ENCODE measurements at regions not wholly inside any gene's neighbourhood (a gene's known extent, or its start where the extent isn't known, plus 50 kb on each side); places are given as distances from the start of the nearest gene placed in this dataset.
"Not testable (repeated sequence)": the region's sequence is repeated elsewhere in the genome, so short reads cannot be mapped to it uniquely, and the experiment has no call there.

DNA sequence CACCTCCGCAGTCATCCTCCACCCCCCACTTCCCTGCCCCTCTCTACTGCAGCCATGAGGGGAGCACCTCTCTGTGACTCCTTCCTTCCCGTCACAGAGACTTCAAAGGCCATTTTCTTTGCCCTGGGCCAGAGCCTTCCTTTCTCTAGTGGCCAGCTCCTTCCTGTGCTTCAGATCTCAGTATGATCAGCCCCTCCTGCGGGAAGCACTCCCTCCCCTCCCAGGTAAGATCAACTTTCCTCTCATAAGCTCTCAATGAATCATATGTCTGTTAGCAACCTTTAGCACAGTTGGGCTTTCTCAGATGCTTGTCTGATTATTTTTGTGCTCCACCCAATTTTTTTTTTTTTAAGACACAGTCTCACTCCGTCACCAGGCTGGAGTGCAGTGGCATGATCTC is 241.0 kb upstream of the PRSS1 start:
- Mint-ChIP-seq H3K36me3 (no peaks in the 10 kb centered on the region), H3K9me3 (no peaks in the 10 kb centered on the region), H3K27ac (no peak overlapping the region), H3K4me3 (no peak overlapping the region), H3K27me3 (ENCODE audit: low read depth) (peaks cover 4% of the 10 kb centered on the region), H3K4me1 (peaks cover 4% of the 10 kb centered on the region)
- TF ChIP-seq, protein P1, sequence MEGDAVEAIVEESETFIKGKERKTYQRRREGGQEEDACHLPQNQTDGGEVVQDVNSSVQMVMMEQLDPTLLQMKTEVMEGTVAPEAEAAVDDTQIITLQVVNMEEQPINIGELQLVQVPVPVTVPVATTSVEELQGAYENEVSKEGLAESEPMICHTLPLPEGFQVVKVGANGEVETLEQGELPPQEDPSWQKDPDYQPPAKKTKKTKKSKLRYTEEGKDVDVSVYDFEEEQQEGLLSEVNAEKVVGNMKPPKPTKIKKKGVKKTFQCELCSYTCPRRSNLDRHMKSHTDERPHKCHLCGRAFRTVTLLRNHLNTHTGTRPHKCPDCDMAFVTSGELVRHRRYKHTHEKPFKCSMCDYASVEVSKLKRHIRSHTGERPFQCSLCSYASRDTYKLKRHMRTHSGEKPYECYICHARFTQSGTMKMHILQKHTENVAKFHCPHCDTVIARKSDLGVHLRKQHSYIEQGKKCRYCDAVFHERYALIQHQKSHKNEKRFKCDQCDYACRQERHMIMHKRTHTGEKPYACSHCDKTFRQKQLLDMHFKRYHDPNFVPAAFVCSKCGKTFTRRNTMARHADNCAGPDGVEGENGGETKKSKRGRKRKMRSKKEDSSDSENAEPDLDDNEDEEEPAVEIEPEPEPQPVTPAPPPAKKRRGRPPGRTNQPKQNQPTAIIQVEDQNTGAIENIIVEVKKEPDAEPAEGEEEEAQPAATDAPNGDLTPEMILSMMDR (IDR thresholded peaks at IDR 0.05; ENCODE audit: unreplicated experiment) = no peak
- DNase-seq (ENCODE audit: low spot score in 2 of 2, unreplicated experiment in 2 of 2) = no peak

DNA sequence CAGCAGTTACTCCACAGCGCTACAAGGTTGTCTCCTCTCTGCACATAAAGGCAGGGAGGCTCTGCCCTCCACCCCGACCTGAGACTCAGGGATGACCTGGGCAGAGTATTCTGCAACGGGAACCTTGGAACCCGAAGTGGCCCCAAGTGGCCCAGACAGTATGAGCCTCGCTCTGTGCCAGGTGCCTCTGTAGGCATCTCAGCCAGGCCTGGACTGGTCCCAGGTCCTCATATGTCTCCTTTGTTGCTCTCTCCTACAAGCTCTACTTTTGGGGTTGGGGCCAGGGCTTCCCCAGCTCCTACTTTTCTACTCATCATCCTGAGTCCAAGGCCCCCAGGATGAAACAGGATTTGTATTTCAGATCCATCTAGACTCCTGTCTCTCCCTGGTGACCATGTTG is 241.5 kb upstream of the PRSS1 start:
- H3K4me1 Mint-ChIP-seq = peaks cover 4% of the 10 kb centered on the region
- TF ChIP-seq, protein P1 (IDR thresholded peaks at IDR 0.05; ENCODE audit: unreplicated experiment) = no peak
- peaks cover 4% of the 10 kb centered on the region for H3K27me3 Mint-ChIP-seq (ENCODE audit: low read depth)
- DNase-seq (ENCODE audit: low spot score in 2 of 2, unreplicated experiment in 2 of 2) = no peak
- H3K4me3 Mint-ChIP-seq = no peak overlapping the region
- H3K27ac Mint-ChIP-seq = no peak overlapping the region
- H3K36me3 Mint-ChIP-seq = no peaks in the 10 kb centered on the region
- H3K9me3 Mint-ChIP-seq = no peaks in the 10 kb centered on the region

DNA sequence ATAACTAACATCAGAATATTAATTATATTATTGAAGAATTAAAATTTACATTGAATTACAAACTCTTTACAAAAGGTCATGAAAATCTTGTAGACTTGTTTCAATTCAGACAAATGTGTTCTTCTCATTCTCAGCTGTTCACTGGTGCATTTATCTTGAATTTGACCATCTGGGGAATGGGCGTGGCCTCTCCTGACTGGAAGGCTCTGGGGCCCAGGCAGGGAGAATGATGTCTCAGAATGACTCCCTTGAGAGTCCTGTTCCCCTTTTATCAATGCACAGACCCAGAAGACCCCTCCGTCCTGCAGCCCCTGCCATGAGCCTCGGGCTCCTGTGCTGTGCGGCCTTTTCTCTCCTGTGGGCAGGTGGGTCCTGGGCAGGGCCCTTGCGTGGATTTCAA is 242.2 kb upstream of the PRSS1 start:
- not testable (repeated sequence) for H3K4me3 Mint-ChIP-seq; DNase-seq (ENCODE audit: low spot score in 2 of 2, unreplicated experiment in 2 of 2); H3K27me3 Mint-ChIP-seq (ENCODE audit: low read depth); H3K27ac Mint-ChIP-seq; H3K9me3 Mint-ChIP-seq; H3K4me1 Mint-ChIP-seq; H3K36me3 Mint-ChIP-seq

DNA sequence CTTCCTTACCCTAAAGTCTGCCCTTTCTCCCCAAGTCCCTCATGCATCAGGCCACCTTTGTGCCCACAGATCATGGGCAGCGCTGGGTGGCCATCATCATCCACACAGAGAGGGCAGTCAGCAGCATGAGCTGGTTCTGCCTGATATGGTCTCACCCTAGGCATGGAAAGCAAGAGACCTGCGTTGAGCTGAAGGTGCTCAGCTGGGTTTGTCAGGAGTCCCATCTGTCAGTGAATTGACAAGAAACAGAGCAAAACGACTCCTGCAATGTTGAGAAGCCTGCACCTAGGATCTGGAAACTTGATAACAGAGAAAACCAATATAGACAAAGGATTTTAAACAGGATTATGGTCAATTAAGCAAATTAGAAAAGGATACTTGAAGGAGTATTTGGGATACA is 242.7 kb upstream of the PRSS1 start:
- peaks cover 7% of the 10 kb centered on the region for H3K27me3 Mint-ChIP-seq (ENCODE audit: low read depth)
- TF ChIP-seq, protein P1 (IDR thresholded peaks at IDR 0.05; ENCODE audit: unreplicated experiment) = no peak
- peaks cover 4% of the 10 kb centered on the region for H3K4me1 Mint-ChIP-seq
- H3K4me3 Mint-ChIP-seq = no peak overlapping the region
- H3K36me3 Mint-ChIP-seq = no peaks in the 10 kb centered on the region
- no peak overlapping the region for H3K27ac Mint-ChIP-seq
- DNase-seq (ENCODE audit: low spot score in 2 of 2, unreplicated experiment in 2 of 2) = no peak
- no peaks in the 10 kb centered on the region for H3K9me3 Mint-ChIP-seq

DNA sequence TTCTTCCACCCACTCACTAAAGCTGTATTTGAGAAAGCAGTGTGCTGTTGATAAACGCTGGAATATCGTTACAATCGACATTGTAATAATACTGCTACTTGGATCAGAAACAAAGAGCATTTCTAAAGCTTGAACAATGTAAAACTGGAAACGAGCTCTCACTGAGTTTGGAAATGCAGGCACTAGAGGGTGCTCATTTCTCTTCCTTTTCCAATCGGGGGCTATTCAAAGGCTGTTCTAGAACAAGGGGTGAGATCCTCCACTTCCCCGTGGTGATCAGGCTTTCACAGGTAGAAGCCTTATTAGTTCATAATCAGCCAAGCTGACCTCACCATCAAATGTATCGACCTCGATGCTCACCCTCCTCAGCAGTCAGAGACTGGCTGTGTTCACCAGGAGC is 245.3 kb upstream of the PRSS1 start:
- H3K27ac Mint-ChIP-seq; DNase-seq (ENCODE audit: low spot score in 2 of 2, unreplicated experiment in 2 of 2); H3K4me1 Mint-ChIP-seq; H3K9me3 Mint-ChIP-seq; H3K4me3 Mint-ChIP-seq; H3K36me3 Mint-ChIP-seq: not testable (repeated sequence)
- peaks cover 11% of the 10 kb centered on the region for H3K27me3 Mint-ChIP-seq (ENCODE audit: low read depth)

DNA sequence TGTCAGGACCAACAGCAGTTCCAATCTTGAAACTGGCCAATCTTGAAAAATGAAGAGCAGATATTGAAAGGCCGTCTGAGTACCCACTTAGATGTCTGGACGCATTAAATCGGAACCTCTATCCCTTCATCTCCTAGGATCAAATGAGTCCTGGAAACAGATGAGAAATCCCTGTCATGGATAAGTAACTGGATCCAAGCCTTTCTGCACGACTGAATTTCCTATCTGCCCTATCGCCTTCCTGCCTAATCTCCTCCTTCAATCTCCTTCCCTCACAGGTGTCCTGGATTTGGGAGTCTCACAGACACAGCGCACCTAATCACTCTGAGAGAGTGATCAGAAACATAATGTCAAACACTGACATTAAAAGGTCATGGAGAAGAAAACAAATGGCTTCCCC is 245.2 kb upstream of the PRSS58 start:
- Mint-ChIP-seq H3K4me1 (peaks cover 2% of the 10 kb centered on the region), H3K27me3 (ENCODE audit: low read depth) (peaks cover 14% of the 10 kb centered on the region), H3K9me3 (no peaks in the 10 kb centered on the region), H3K36me3 (no peaks in the 10 kb centered on the region), H3K4me3 (no peak overlapping the region), H3K27ac (no peak overlapping the region)
- TF ChIP-seq, protein P1 (IDR thresholded peaks at IDR 0.05; ENCODE audit: unreplicated experiment) = no peak
- no peak for DNase-seq (ENCODE audit: low spot score in 2 of 2, unreplicated experiment in 2 of 2)

DNA sequence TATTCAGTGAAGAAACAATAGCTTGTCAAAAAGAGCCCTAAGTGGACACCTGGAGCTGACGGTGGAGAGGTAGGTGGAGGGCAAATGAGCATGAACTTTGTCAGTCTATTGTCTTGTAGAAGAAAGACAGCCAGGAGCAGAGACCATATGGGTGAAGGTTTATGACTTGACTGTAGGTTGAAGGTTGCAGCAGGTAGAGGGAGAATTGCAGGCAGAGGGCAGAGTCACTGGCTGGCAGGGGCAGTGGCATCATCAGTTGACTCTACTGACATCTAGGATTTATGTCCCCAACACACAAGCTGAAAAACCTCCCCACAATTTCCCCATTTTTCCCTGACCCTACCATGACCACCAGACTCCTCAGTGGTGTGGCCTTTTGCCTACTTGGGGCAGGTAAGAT is 243.6 kb upstream of the PRSS58 start:
- TF ChIP-seq, protein P1 (IDR thresholded peaks at IDR 0.05; ENCODE audit: unreplicated experiment) = no peak
- peaks cover 6% of the 10 kb centered on the region for H3K4me1 Mint-ChIP-seq
- no peak overlapping the region for H3K27ac Mint-ChIP-seq
- no peak overlapping the region for H3K4me3 Mint-ChIP-seq
- H3K27me3 Mint-ChIP-seq (ENCODE audit: low read depth) = peaks cover 20% of the 10 kb centered on the region
- no peaks in the 10 kb centered on the region for H3K9me3 Mint-ChIP-seq
- no peaks in the 10 kb centered on the region for H3K36me3 Mint-ChIP-seq
- no peak for DNase-seq (ENCODE audit: low spot score in 2 of 2, unreplicated experiment in 2 of 2)

Data from mesothelial cell of epicardium (in vitro differentiated cells).